PC-9 (cell line): ENCODE measurements at regions not wholly inside any gene's neighbourhood (a gene's known extent, or its start where the extent isn't known, plus 50 kb on each side); places are given as distances from the start of the nearest gene placed in this dataset.

Experiments
- BruUV-seq: library from RNA; stranded (reverse); fragments of 400-500 nt; replicated peaks from 2 replicates; lab custom pipeline; 2021; lab: Mats Ljungman, UMichigan
- CTCF ChIA-PET: fragments of 300-600 bp; sonication (Branson Sonifier 250); formaldehyde crosslinking; loops from one replicate; lab custom pipeline; 2022; ENCODE audit warnings: antibody characterized with exemption; lab: Charles Lee
- POLR2A ChIA-PET: fragments of 300-600 bp; sonication (Branson Sonifier 250); formaldehyde crosslinking; loops from one replicate; lab custom pipeline; 2022; ENCODE audit warnings: antibody characterized with exemption; ENCODE audit not compliant: unreplicated experiment; lab: Charles Lee
- DNase-seq, 2 experiments: peaks; one replicate each; pipeline versions ENCODE4 v3.0.0 to v3.0.0-alpha.2; 2015 to 2022; ENCODE audit warnings: mixed read lengths in 1 of 2
- H2AFZ ChIP-seq: fragments of 200-600 bp; sonication (generic); 2 replicates; pipeline ENCODE4 v1.8.1; 2017; ENCODE audit warnings: antibody characterized with exemption
- H3F3A ChIP-seq: fragments of 200-600 bp; sonication (generic); 2 replicates; pipeline ENCODE4 v1.8.1; 2017; ENCODE audit warnings: antibody characterized with exemption, mild to moderate bottlenecking, low read depth; ENCODE audit not compliant: insufficient read depth
- H3K27ac ChIP-seq: fragments of 200-600 bp; sonication (generic); 2 replicates; pipeline ENCODE4 v1.6.1; 2016; ENCODE audit warnings: mixed run types
- H3K27me3 ChIP-seq: fragments of 200-600 bp; sonication (generic); 2 replicates; pipeline ENCODE4 v1.6.1; 2016; ENCODE audit warnings: low read depth, mixed run types; ENCODE audit not compliant: insufficient read depth
- H3K36me3 ChIP-seq: fragments of 200-600 bp; sonication (generic); 2 replicates; pipeline ENCODE4 v1.6.1; 2016; ENCODE audit warnings: low read depth, mixed run types
- H3K4me1 ChIP-seq: fragments of 200-600 bp; sonication (generic); replicated peaks from 2 replicates; pipeline ENCODE4 v1.6.1; 2016; ENCODE audit warnings: mixed run types; ENCODE audit not compliant: insufficient read depth
- H3K4me2 ChIP-seq: fragments of 200-600 bp; sonication (generic); 2 replicates; pipeline ENCODE4 v1.6.1; 2017; ENCODE audit warnings: mixed run types
- H3K4me3 ChIP-seq: fragments of 200-600 bp; sonication (generic); 2 replicates; pipeline ENCODE4 v1.6.1; 2016; ENCODE audit warnings: mixed run types
- H3K79me2 ChIP-seq: fragments of 200-600 bp; sonication (generic); 2 replicates; pipeline ENCODE4 v1.6.1; 2017; ENCODE audit warnings: low read depth, mixed run types
- H3K9me2 ChIP-seq: fragments of 200-600 bp; sonication (generic); 2 replicates; pipeline ENCODE4 v1.8.1; 2017; ENCODE audit warnings: mild to moderate bottlenecking; ENCODE audit not compliant: insufficient read depth
- H3K9me3 ChIP-seq: fragments of 200-600 bp; sonication (generic); 2 replicates; pipeline ENCODE4 v1.8.1; 2016; ENCODE audit warnings: low read depth; ENCODE audit not compliant: insufficient read depth
- H4K20me1 ChIP-seq: fragments of 200-600 bp; sonication (generic); 2 replicates; pipeline ENCODE4 v1.8.1; 2017; ENCODE audit not compliant: insufficient read depth
- CTCF ChIP-seq: fragments of 200-600 bp; sonication (generic); conservative IDR thresholded peaks from 2 replicates; pipeline ENCODE4 v1.6.1; 2017; ENCODE audit warnings: mixed run types, antibody characterized with exemption, mild to moderate bottlenecking, moderate library complexity
- EZH2 ChIP-seq: fragments of 200-600 bp; sonication (generic); IDR thresholded peaks from 2 replicates; pipeline ENCODE4 v1.8.0; 2017; ENCODE audit warnings: antibody characterized with exemption, low read depth
- intact Hi-C: fragments of 100-400 bp; cut with micrococcal nuclease; formaldehyde crosslinking; loops from one replicate; pipeline ENCODE4 v1.10.0; 2022; ENCODE audit not compliant: unreplicated experiment

GRCh38 chr10:57605948-57606485, 661.7 kb downstream of the IPMK start:
- ChIA-PET POLR2A (no interaction called here), CTCF (no interaction called here)
- Histone ChIP-seq H3K4me3 (no peak overlapping the region), H3F3A (no peaks in the 10 kb centered on the region), H3K9me2 (no peaks in the 10 kb centered on the region), H3K4me1 (no peaks in the 10 kb centered on the region), H3K27me3 (no peaks in the 10 kb centered on the region), H3K4me2 (no peak overlapping the region), H4K20me1 (no peaks in the 10 kb centered on the region), H3K27ac (no peak overlapping the region), H3K9me3 (no peaks in the 10 kb centered on the region), H3K36me3 (no peaks in the 10 kb centered on the region), H3K79me2 (no peaks in the 10 kb centered on the region), H2AFZ (no peak overlapping the region)
- intact Hi-C loops = no loop called here
- no TSS peak for BruUV-seq
- no peak for DNase-seq
- TF ChIP-seq CTCF (no peak), EZH2 (no peak)

GRCh38 chr10:57599440-57599839, 668.3 kb downstream of the IPMK start:
- no peaks in the 10 kb centered on the region for H3K79me2 ChIP-seq
- no peak overlapping the region for H3K4me2 ChIP-seq
- TF ChIP-seq CTCF (no peak), EZH2 (no peak)
- H3F3A ChIP-seq = no peaks in the 10 kb centered on the region
- H3K4me3 ChIP-seq = no peak overlapping the region
- no peaks in the 10 kb centered on the region for H3K9me3 ChIP-seq
- H3K4me1 ChIP-seq = no peaks in the 10 kb centered on the region
- H3K9me2 ChIP-seq = no peaks in the 10 kb centered on the region
- CTCF ChIA-PET = no interaction called here
- BruUV-seq = no TSS peak
- POLR2A ChIA-PET = no interaction called here
- no peaks in the 10 kb centered on the region for H3K36me3 ChIP-seq
- H3K27me3 ChIP-seq = no peaks in the 10 kb centered on the region
- no peaks in the 10 kb centered on the region for H4K20me1 ChIP-seq
- H3K27ac ChIP-seq = no peak overlapping the region
- intact Hi-C loops = no loop called here
- no peak overlapping the region for H2AFZ ChIP-seq
- DNase-seq = no peak

- no TSS peak for BruUV-seq
- Histone ChIP-seq H3K36me3 (no peaks in the 10 kb centered on the region), H3K27ac (no peak overlapping the region), H3K9me2 (no peaks in the 10 kb centered on the region), H3K27me3 (no peaks in the 10 kb centered on the region), H3K4me1 (no peaks in the 10 kb centered on the region), H3K79me2 (no peaks in the 10 kb centered on the region), H3F3A (no peaks in the 10 kb centered on the region), H3K4me2 (no peak overlapping the region), H2AFZ (no peak overlapping the region), H3K9me3 (no peaks in the 10 kb centered on the region), H4K20me1 (no peaks in the 10 kb centered on the region), H3K4me3 (no peak overlapping the region)
- TF ChIP-seq CTCF (peak; percentile 57), EZH2 (no peak)
- no peak for DNase-seq
- POLR2A ChIA-PET = no interaction called here
- intact Hi-C loops = no loop called here
- CTCF ChIA-PET = no interaction called here
These were observed 673.6 kb downstream of the IPMK start for GRCh38 chr10:57593983-57594573.
